ENCODE measurements at regions not wholly inside any gene's neighbourhood (a gene's known extent, or its start where the extent isn't known, plus 50 kb on each side); places are given as distances from the start of the nearest gene placed in this dataset.

GRCh38 chr6:20028143-20028542 lies 184.1 kb downstream of the MBOAT1 start:
- no peak for DNase-seq

- no peak for DNase-seq
Observed at GRCh38 chr6:20028562-20028961, 183.7 kb downstream of the MBOAT1 start.

GRCh38 chr6:20029979-20030378 lies 182.3 kb downstream of the MBOAT1 start:
- no peak for DNase-seq

- DNase-seq, result no peak
Observed at GRCh38 chr6:20031342-20031741, 180.9 kb downstream of the MBOAT1 start.

- DNase-seq, result no peak
Observed at GRCh38 chr6:20033697-20034407, 178.4 kb downstream of the MBOAT1 start.

GRCh38 chr6:20034408-20034769 lies 177.9 kb downstream of the MBOAT1 start:
- DNase-seq, result no peak

GRCh38 chr6:20036141-20036677 lies 176.1 kb downstream of the MBOAT1 start:
- no peak for DNase-seq

- no peak for DNase-seq
Observed at GRCh38 chr6:20038410-20039204, 173.7 kb downstream of the MBOAT1 start.

- no peak for DNase-seq
Observed at GRCh38 chr6:20044883-20045282, 167.4 kb downstream of the MBOAT1 start.
